ENCODE measurements at regions not wholly inside any gene's neighbourhood (a gene's known extent, or its start where the extent isn't known, plus 50 kb on each side); places are given as distances from the start of the nearest gene placed in this dataset.

- H3K4me3 ChIP-seq (ENCODE audit: low read depth in 2 of 2, low read length in 1 of 2): no peak overlapping the region
- H3K27me3 ChIP-seq (ENCODE audit: insufficient read depth): no peaks in the 10 kb centered on the region
- 0 out of 2 replicates have a peak overlapping the region, but pooled peaks have one; percentile 47 for H2AFZ ChIP-seq (ENCODE audit: low read depth)
- H3F3A ChIP-seq (replicated peaks; ENCODE audit: insufficient read depth): no peaks in the 10 kb centered on the region
- no peaks in the 10 kb centered on the region for H3K79me2 ChIP-seq (ENCODE audit: insufficient read depth)
- H3K36me3 ChIP-seq (replicated peaks in 1 of 2; ENCODE audit: control insufficient read depth in 1 of 2, insufficient read depth in 2 of 2, low read length in 1 of 2): no peaks in the 10 kb centered on the region
- H3K4me2 ChIP-seq: no peak overlapping the region
- WGBS (ENCODE audit: low lambda C conversion rate): 29% methylated on average over 3 of the region's 3 CpGs
- no peaks in the 10 kb centered on the region for H3K9me3 ChIP-seq
- H3K9ac ChIP-seq: no peak overlapping the region
- ChIA-PET CTCF (no interaction called here), POLR2A (no interaction called here)
- no peak for DNase-seq
- TF ChIP-seq EZH2phosphoT487 (IDR thresholded peaks at IDR 0.05; ENCODE audit: borderline replicate concordance, low read depth): no peak
- no peak overlapping the region for H3K27ac ChIP-seq (ENCODE audit: low read depth in 2 of 2, low read length in 1 of 2)
- peaks cover 0 to 3% of the 10 kb centered on the region in 2 experiments; a peak in 1 of 4 replicates for H3K4me1 ChIP-seq (ENCODE audit: control insufficient read depth in 1 of 2, insufficient read depth in 2 of 2, low read depth in 1 of 2, low read length in 1 of 2)
- H3K9me2 ChIP-seq: no peaks in the 10 kb centered on the region
- no peaks in the 10 kb centered on the region for H4K20me1 ChIP-seq (ENCODE audit: insufficient read depth)
Observed at GRCh38 chr10:59019603-59020002, 156.8 kb upstream of the PHYHIPL start.

GRCh38 chr10:59020502-59020901 is 155.9 kb upstream of the PHYHIPL start:
- WGBS (ENCODE audit: low lambda C conversion rate): 98% methylated on average over 4 of the region's 4 CpGs
- no peak for TF ChIP-seq RCOR1 (IDR thresholded peaks at IDR 0.05; ENCODE audit: low read length)
- TF ChIP-seq POLR2AphosphoS5 (IDR thresholded peaks at IDR 0.05; ENCODE audit: low read depth, low read length): no peak
- TF ChIP-seq FOXJ3 (CRISPR knock-in tag; IDR thresholded peaks at IDR 0.05): no peak
- no peak for TF ChIP-seq RAD21 (IDR thresholded peaks at IDR 0.05; ENCODE audit: low read length)
- no peak for TF ChIP-seq EZH2phosphoT487 (IDR thresholded peaks at IDR 0.05; ENCODE audit: borderline replicate concordance, low read depth)
- no peak for TF ChIP-seq USF1 (IDR thresholded peaks at IDR 0.05; ENCODE audit: borderline replicate concordance, low read depth)
- no peak for TF ChIP-seq YY1 (IDR thresholded peaks at IDR 0.05; ENCODE audit: low read depth)
- TF ChIP-seq PBX3 (IDR thresholded peaks at IDR 0.05): no peak
- TF ChIP-seq TAF1 (IDR thresholded peaks at IDR 0.05; ENCODE audit: borderline replicate concordance, low read depth, low read length): no peak
- no peak for TF ChIP-seq RFX5 (IDR thresholded peaks at IDR 0.05; ENCODE audit: low read length)
- TF ChIP-seq SIN3A (IDR thresholded peaks at IDR 0.05; ENCODE audit: borderline replicate concordance, low read depth, low read length): no peak
- TF ChIP-seq NRF1 (IDR thresholded peaks at IDR 0.05; ENCODE audit: low read depth, low read length): no peak
- no peak for TF ChIP-seq GABPA (IDR thresholded peaks at IDR 0.05; ENCODE audit: low read depth)
- TF ChIP-seq NFIC (IDR thresholded peaks at IDR 0.05; ENCODE audit: borderline replicate concordance): no peak
- no peak for TF ChIP-seq CTCF (IDR thresholded peaks at IDR 0.05)
- no peak for TF ChIP-seq IRF3 (IDR thresholded peaks at IDR 0.05; ENCODE audit: low read depth, low read length)

More at GRCh38 chr10:59020502-59020901, 155.9 kb upstream of the PHYHIPL start:
- H4K20me1 ChIP-seq (ENCODE audit: insufficient read depth): no peaks in the 10 kb centered on the region
- no peak for DNase-seq
- no peaks in the 10 kb centered on the region for H3K36me3 ChIP-seq (replicated peaks in 1 of 2; ENCODE audit: control insufficient read depth in 1 of 2, insufficient read depth in 2 of 2, low read length in 1 of 2)
- CTCF ChIA-PET: no interaction called here
- H3K27me3 ChIP-seq (ENCODE audit: insufficient read depth): no peaks in the 10 kb centered on the region
- no peak overlapping the region for H2AFZ ChIP-seq (ENCODE audit: low read depth)
- H3F3A ChIP-seq (replicated peaks; ENCODE audit: insufficient read depth): no peaks in the 10 kb centered on the region
- H3K9ac ChIP-seq: no peak overlapping the region
- POLR2A ChIA-PET: no interaction called here
- H3K9me2 ChIP-seq: no peaks in the 10 kb centered on the region
- peaks cover 0 to 3% of the 10 kb centered on the region in 2 experiments; a peak in 1 of 4 replicates for H3K4me1 ChIP-seq (ENCODE audit: control insufficient read depth in 1 of 2, insufficient read depth in 2 of 2, low read depth in 1 of 2, low read length in 1 of 2)
- no peaks in the 10 kb centered on the region for H3K79me2 ChIP-seq (ENCODE audit: insufficient read depth)
- H3K4me3 ChIP-seq (ENCODE audit: low read depth in 2 of 2, low read length in 1 of 2): no peak overlapping the region
- no peak overlapping the region for H3K27ac ChIP-seq (ENCODE audit: low read depth in 2 of 2, low read length in 1 of 2)
- H3K4me2 ChIP-seq: no peak overlapping the region
- no peaks in the 10 kb centered on the region for H3K9me3 ChIP-seq
